B cell (primary cell): ENCODE measurements at regions not wholly inside any gene's neighbourhood (a gene's known extent, or its start where the extent isn't known, plus 50 kb on each side); places are given as distances from the start of the nearest gene placed in this dataset.

Experiments used
- ATAC-seq: fragments of 200-7000 bp; cut with Tn5 transposase; one replicate; pipeline ENCODE4 v1.10.0; 2021; ENCODE audit warnings: low read depth, mild to moderate bottlenecking, moderate number of reproducible peaks, moderate library complexity
- CTCF ChIA-PET: fragments of 350-600 bp; sonication (Branson Sonifier 250); formaldehyde crosslinking; loops from one replicate; lab custom pipeline; 2021; ENCODE audit warnings: antibody characterized with exemption, inconsistent platforms; lab: Charles Lee
- POLR2A ChIA-PET: fragments of 350-600 bp; sonication (Branson Sonifier 250); formaldehyde crosslinking; loops from one replicate; lab custom pipeline; 2021; ENCODE audit warnings: antibody characterized with exemption; lab: Charles Lee
- DNase-seq: peaks from one replicate; pipeline ENCODE4 v3.0.0; 2013
- H2AFZ ChIP-seq: 2 replicates; pipeline ENCODE4 v1.6.1; 2012; ENCODE audit warnings: mild to moderate bottlenecking, low read depth, low read length; ENCODE audit not compliant: insufficient read depth, poor library complexity, severe bottlenecking
- H3K27ac ChIP-seq, 2 donors: 1 replicate in 1 of 2; 2 replicates in 1 of 2; pipeline ENCODE4 v1.5.1; 2012 to 2013; ENCODE audit warnings: low read length in 2 of 2, mild to moderate bottlenecking in 2 of 2, moderate library complexity in 1 of 2
- H3K27me3 ChIP-seq, 4 experiments: fragments of 200-600 bp in 1 of 4; sonication (generic) in 1 of 4; replicated peaks in 1 of 4; 1 replicate in 2 of 4; 2 replicates in 2 of 4; pipeline versions ENCODE4 v1.6.1 to v1.7.0; 2013 to 2016; ENCODE audit warnings: low read length in 3 of 4, mild to moderate bottlenecking in 2 of 4, mixed read lengths in 1 of 4, moderate library complexity in 1 of 4; ENCODE audit not compliant: insufficient read depth in 4 of 4, control insufficient read depth in 3 of 4; ENCODE audit errors: control extremely low read depth in 1 of 4
- H3K36me3 ChIP-seq, 2 experiments: replicated peaks in 1 of 2; 1 replicate in 1 of 2; 2 replicates in 1 of 2; pipeline versions ENCODE4 v1.6.1 to v1.7.1; 2013; ENCODE audit warnings: low read length in 1 of 2; ENCODE audit not compliant: insufficient read depth in 2 of 2, control insufficient read depth in 1 of 2; ENCODE audit errors: control extremely low read depth in 1 of 2, extremely low read depth in 1 of 2
- H3K4me1 ChIP-seq, 2 donors: fragments of 200-600 bp in 1 of 2; sonication (generic) in 1 of 2; 1 replicate in 1 of 2; 2 replicates in 1 of 2; pipeline versions ENCODE4 v1.5.1 to v1.6.1; 2013 to 2017; ENCODE audit warnings: low read length in 2 of 2; ENCODE audit not compliant: control insufficient read depth in 2 of 2, insufficient read depth in 2 of 2
- H3K4me2 ChIP-seq: replicated peaks from 2 replicates; pipeline ENCODE3; 2012; ENCODE audit warnings: mild to moderate bottlenecking, low read depth, low read length; ENCODE audit not compliant: poor library complexity, severe bottlenecking
- H3K4me3 ChIP-seq, 5 experiments: fragments of 200-600 bp in 1 of 5; sonication (generic) in 1 of 5; 1 replicate in 3 of 5; 2 replicates in 2 of 5; pipeline versions ENCODE4 v1.5.1 to v1.7.0; 2011 to 2016; ENCODE audit warnings: low read length in 4 of 5, mild to moderate bottlenecking in 4 of 5, low read depth in 2 of 5, control low read depth in 1 of 5, moderate library complexity in 1 of 5; ENCODE audit not compliant: insufficient read depth in 1 of 5; ENCODE audit errors: control extremely low read depth in 1 of 5, extremely low read depth in 1 of 5
- H3K79me2 ChIP-seq: fragments of 200-600 bp; sonication (generic); one replicate; pipeline ENCODE4 v1.6.0; 2016; ENCODE audit warnings: low read length; ENCODE audit not compliant: control insufficient read depth, insufficient read depth
- H3K9ac ChIP-seq: fragments of 200-600 bp; sonication (generic); 2 replicates; pipeline ENCODE4 v1.6.1; 2017; ENCODE audit warnings: mild to moderate bottlenecking, low read length, moderate library complexity
- H3K9me3 ChIP-seq, 3 donors: one replicate each; pipeline versions ENCODE4 v1.6.1 to v1.7.1; 2013; ENCODE audit warnings: low read length in 2 of 3; ENCODE audit not compliant: control insufficient read depth in 2 of 3, insufficient read depth in 1 of 3; ENCODE audit errors: control extremely low read depth in 1 of 3
- H4K20me1 ChIP-seq: 2 replicates; pipeline ENCODE4 v1.6.0; 2012; ENCODE audit warnings: mild to moderate bottlenecking, low read length; ENCODE audit not compliant: insufficient read depth, control insufficient read depth, poor library complexity, severe bottlenecking
- H3K27ac Mint-ChIP-seq: one replicate; pipeline ENCODE4 v1.8.0; 2021; ENCODE audit warnings: mixed read lengths
- H3K27me3 Mint-ChIP-seq: one replicate; pipeline ENCODE4 v1.8.0; 2021; ENCODE audit warnings: mixed read lengths
- H3K4me1 Mint-ChIP-seq: one replicate; pipeline ENCODE4 v1.8.0; 2021; ENCODE audit warnings: mixed read lengths
- H3K4me3 Mint-ChIP-seq: one replicate; pipeline ENCODE4 v1.8.0; 2021; ENCODE audit warnings: mixed read lengths
- H3K9me3 Mint-ChIP-seq: one replicate; pipeline ENCODE4 v1.8.0; 2022; ENCODE audit warnings: mixed read lengths; ENCODE audit not compliant: insufficient read depth
- CTCF ChIP-seq: fragments of 200-600 bp; IDR thresholded peaks from one replicate; pipeline ENCODE4 v1.8.0; 2022; ENCODE audit warnings: antibody characterized with exemption, mild to moderate bottlenecking
- EZH2 ChIP-seq: IDR thresholded peaks from 2 replicates; pipeline ENCODE4 v1.6.1; 2012; ENCODE audit warnings: borderline replicate concordance, low read depth, mild to moderate bottlenecking, moderate library complexity, low read length; ENCODE audit not compliant: insufficient read depth, poor library complexity, severe bottlenecking
- WGBS: methylation state at CpG from one replicate; pipeline ENCODE4 v1.1.5; 2013; ENCODE audit warnings: missing lambda C conversion rate; ENCODE audit not compliant: insufficient coverage; 5-methylcytosine and 5-hydroxymethylcytosine counted together
- intact Hi-C: fragments of 100-400 bp; cut with micrococcal nuclease; formaldehyde crosslinking; loops from one replicate; pipeline ENCODE4 v1.10.0; 2022

GRCh38 chr1:209375097-209375496 lies 208.4 kb upstream of the CAMK1G start:
- Mint-ChIP-seq H3K4me1 (no peaks in the 10 kb centered on the region), H3K9me3 (no peaks in the 10 kb centered on the region), H3K27me3 (peaks cover 7% of the 10 kb centered on the region), H3K27ac (no peak overlapping the region), H3K4me3 (no peak overlapping the region)
- no peak overlapping the region for H3K27ac ChIP-seq
- H3K4me1 ChIP-seq: no peaks in the 10 kb centered on the region
- no peaks in the 10 kb centered on the region for H3K79me2 ChIP-seq
- CTCF ChIA-PET: interaction anchor here (0.9 kb wide), 1 partner anchor 24 kb away, joined by 3 read pairs; no protein-coding TSS in a partner anchor
- H3K27me3 ChIP-seq: no peaks in the 10 kb centered on the region
- POLR2A ChIA-PET: no interaction called here
- H3K4me2 ChIP-seq: no peak overlapping the region
- no peak for ATAC-seq
- DNase-seq: no peak
- H2AFZ ChIP-seq: no peak overlapping the region
- H3K9ac ChIP-seq: no peak overlapping the region
- no peaks in the 10 kb centered on the region for H3K9me3 ChIP-seq
- 94% methylated on average over 3 of the region's 5 CpGs for WGBS
- no peaks in the 10 kb centered on the region for H3K36me3 ChIP-seq
- no peaks in the 10 kb centered on the region for H4K20me1 ChIP-seq
- TF ChIP-seq CTCF: no peak
- no peak for TF ChIP-seq EZH2
- intact Hi-C loops: no loop called here
- H3K4me3 ChIP-seq: no peak overlapping the region

GRCh38 chr1:209375671-209376365 lies 207.7 kb upstream of the CAMK1G start:
- CTCF ChIA-PET: interaction anchor here (0.9 kb wide), 1 partner anchor 25 kb away, joined by 3 read pairs; no protein-coding TSS in a partner anchor
- TF ChIP-seq EZH2: no peak
- no peak for TF ChIP-seq CTCF
- no peak overlapping the region for H3K4me3 ChIP-seq
- no peaks in the 10 kb centered on the region for H3K36me3 ChIP-seq
- Mint-ChIP-seq H3K27ac (no peak overlapping the region), H3K4me1 (no peaks in the 10 kb centered on the region), H3K4me3 (no peak overlapping the region), H3K27me3 (peaks cover 7% of the 10 kb centered on the region), H3K9me3 (no peaks in the 10 kb centered on the region)
- no peaks in the 10 kb centered on the region for H3K27me3 ChIP-seq
- H3K9me3 ChIP-seq: no peaks in the 10 kb centered on the region
- intact Hi-C loops: no loop called here
- no peak overlapping the region for H2AFZ ChIP-seq
- no peak for ATAC-seq
- H3K9ac ChIP-seq: no peak overlapping the region
- no peaks in the 10 kb centered on the region for H4K20me1 ChIP-seq
- no peaks in the 10 kb centered on the region for H3K79me2 ChIP-seq
- POLR2A ChIA-PET: no interaction called here
- no peak for DNase-seq
- no peaks in the 10 kb centered on the region for H3K4me1 ChIP-seq
- 100% methylated on average over 1 of the region's 2 CpGs for WGBS
- H3K4me2 ChIP-seq: no peak overlapping the region
- H3K27ac ChIP-seq: no peak overlapping the region
